GM10266 (cell line): ENCODE measurements at regions not wholly inside any gene's neighbourhood (a gene's known extent, or its start where the extent isn't known, plus 50 kb on each side); places are given as distances from the start of the nearest gene placed in this dataset.

Source experiments
- DNase-seq: peaks from one replicate; pipeline ENCODE4 v3.0.0; 2012; ENCODE audit errors: extremely low spot score
- TF ChIP-seq, protein P1 (sequence below): IDR thresholded peaks from 2 replicates; pipeline ENCODE4 v1.5.1; 2012; ENCODE audit warnings: mild to moderate bottlenecking, low read depth; ENCODE audit not compliant: control insufficient read depth, insufficient read depth; ENCODE audit errors: missing control alignments

- TF ChIP-seq, protein P1, sequence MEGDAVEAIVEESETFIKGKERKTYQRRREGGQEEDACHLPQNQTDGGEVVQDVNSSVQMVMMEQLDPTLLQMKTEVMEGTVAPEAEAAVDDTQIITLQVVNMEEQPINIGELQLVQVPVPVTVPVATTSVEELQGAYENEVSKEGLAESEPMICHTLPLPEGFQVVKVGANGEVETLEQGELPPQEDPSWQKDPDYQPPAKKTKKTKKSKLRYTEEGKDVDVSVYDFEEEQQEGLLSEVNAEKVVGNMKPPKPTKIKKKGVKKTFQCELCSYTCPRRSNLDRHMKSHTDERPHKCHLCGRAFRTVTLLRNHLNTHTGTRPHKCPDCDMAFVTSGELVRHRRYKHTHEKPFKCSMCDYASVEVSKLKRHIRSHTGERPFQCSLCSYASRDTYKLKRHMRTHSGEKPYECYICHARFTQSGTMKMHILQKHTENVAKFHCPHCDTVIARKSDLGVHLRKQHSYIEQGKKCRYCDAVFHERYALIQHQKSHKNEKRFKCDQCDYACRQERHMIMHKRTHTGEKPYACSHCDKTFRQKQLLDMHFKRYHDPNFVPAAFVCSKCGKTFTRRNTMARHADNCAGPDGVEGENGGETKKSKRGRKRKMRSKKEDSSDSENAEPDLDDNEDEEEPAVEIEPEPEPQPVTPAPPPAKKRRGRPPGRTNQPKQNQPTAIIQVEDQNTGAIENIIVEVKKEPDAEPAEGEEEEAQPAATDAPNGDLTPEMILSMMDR: no peak
- no peak for DNase-seq
Measured at GRCh38 chr2:142308744-142309143, 177.9 kb upstream of the LRP1B start.

DNA sequence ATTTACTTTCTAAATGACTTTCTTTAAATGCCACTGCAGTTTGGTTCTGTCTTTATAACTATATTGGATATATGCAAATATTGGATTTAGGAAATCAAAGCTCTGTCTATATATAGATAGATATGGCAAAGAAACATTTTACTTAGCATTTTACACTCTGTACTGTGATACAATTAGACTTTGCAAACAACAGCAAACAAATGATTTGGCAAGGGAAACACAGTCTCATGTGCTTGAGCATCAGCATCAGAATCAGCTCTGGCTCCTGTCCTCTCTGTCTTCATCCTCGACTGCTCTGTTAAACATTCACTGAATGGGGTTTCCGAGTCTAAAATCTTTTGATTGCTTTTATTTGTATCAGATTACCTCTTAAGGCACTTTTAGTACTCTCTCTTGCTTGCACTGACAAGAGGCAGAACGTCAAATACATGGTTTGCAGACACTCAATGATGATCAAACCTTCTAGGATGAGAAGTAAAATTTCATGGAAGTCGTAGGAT lies 176.8 kb upstream of the LRP1B start:
- TF ChIP-seq, protein P1: no peak
- no peak for DNase-seq

- DNase-seq: no peak
- TF ChIP-seq, protein P1: no peak
Measured at GRCh38 chr2:142307086-142307485, 176.3 kb upstream of the LRP1B start.

DNA sequence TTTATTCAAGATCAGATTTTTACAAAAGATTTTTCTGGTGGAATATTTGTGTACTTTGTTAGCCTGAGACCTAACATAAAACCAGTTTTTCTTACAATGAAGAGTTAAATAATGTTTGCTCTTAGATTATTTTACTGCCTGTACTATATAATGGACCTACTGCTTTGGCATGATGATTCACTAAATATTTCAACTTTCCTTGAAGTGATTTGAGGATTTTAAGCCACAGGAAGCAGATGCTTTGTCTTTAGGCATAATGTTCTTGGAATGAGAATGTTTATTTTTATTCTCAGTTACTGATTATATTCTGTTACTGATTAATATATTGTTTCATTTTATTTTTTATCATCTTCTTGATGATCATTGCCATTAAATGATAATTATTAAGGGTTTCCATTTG lies 175.3 kb upstream of the LRP1B start:
- TF ChIP-seq, protein P1: no peak
- DNase-seq: no peak

DNA sequence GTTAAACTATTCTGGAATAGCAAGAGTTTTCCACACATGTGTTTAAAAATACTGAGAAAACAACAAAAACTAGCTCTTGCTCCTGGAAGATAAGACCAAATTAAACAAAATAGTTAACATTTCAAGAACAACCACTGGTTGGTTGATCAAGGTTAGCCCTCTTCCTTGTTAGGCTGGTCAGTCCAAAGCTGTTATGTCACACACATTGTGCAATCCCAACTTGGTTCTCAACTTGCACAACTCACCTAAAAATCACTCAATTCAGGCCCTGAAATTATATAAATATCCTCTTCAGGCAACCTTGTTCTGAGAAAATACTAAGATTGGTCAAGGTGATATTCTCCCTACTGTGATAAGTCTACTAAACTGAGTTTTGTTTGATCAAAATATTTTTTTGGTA lies 169.7 kb upstream of the LRP1B start:
- DNase-seq: no peak
- TF ChIP-seq, protein P1: no peak

- TF ChIP-seq, protein P1: no peak
- DNase-seq: no peak
Measured at GRCh38 chr2:142299021-142299420, 168.2 kb upstream of the LRP1B start.

DNA sequence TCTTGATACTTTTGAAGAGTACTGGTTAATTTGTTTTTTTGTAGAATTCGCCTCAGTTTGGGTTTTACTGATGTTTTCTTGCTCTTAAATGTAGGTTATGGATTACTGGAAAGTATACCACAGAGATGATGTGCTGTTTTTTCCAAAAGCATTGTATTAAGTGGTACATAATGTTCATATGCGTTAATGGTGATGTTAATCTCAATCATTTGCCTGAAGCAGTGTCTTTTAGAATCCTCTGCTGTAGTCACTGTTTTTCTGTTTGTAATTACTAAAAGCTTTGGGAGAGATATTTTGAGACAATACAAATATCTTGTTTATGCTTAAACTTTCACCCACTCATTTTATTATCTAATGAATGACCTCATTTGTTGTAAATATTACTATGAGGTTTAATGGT lies 163.4 kb upstream of the LRP1B start:
- no peak for DNase-seq
- TF ChIP-seq, protein P1: no peak
